SK-N-SH treated with all-trans-retinoic acid at 6 μM for 48 hours (cell line): ENCODE measurements at regions not wholly inside any gene's neighbourhood (a gene's known extent, or its start where the extent isn't known, plus 50 kb on each side); places are given as distances from the start of the nearest gene placed in this dataset.

Source experiments
- ARNTL ChIP-seq: fragments of 450-650 bp; formaldehyde crosslinking; IDR thresholded peaks from 2 replicates; pipeline ENCODE4 v1.5.0; 2020; ENCODE audit warnings: low read depth, mild to moderate bottlenecking, moderate library complexity, borderline replicate concordance
- OSR1 ChIP-seq: fragments of 250-450 bp; sonication (Bioruptor Pico); IDR thresholded peaks from 2 replicates; pipeline ENCODE4 v1.8.0; 2022; ENCODE audit warnings: moderate library complexity, mild to moderate bottlenecking, inconsistent platforms
- RARB ChIP-seq: fragments of 250-450 bp; sonication (Bioruptor Pico); IDR thresholded peaks from 2 replicates; pipeline ENCODE4 v1.8.0; 2021; ENCODE audit warnings: mild to moderate bottlenecking, moderate library complexity
- ZC3H10 ChIP-seq: fragments of 250-450 bp; sonication (Bioruptor Pico); IDR thresholded peaks from 2 replicates; pipeline ENCODE4 v1.5.1; 2021; ENCODE audit warnings: mild to moderate bottlenecking, moderate library complexity
- ZNF565 ChIP-seq: fragments of 450-650 bp; formaldehyde crosslinking; conservative IDR thresholded peaks from 2 replicates; pipeline ENCODE4 v1.5.0; 2020; ENCODE audit warnings: low read depth, mild to moderate bottlenecking, moderate library complexity

DNA sequence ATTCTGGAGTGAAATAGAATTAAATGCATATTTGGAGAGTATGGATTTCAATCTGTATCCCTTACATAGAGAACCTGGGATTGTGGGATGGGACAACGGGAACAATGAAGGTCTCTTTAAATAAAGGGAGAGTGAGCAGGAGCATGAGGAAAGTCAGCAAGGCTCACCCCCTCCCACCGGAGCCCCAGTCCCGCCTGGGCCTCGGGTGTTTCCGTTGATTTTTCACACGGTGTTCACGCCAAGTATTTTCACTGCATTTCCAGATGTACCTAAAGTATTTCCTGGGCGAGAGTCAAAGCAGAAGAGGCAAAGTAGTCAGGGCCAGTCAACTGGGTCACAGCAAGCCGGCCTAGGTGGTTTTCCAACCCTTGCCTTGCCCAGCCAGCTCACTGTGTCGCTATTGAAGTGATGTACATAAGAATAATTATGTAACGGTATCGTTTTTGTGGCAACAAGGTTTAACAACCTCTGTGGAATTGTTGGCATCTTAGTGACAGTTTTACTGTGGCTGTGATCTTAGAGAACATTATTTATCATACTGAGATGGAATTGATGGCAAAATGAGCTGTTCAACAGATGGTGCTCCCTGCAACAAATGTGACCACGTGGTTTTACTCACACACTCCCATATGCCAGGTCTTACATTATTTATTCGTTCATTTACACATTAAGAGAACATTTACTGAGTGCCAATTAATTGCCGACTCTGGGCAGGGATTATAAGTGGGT lies 177.3 kb downstream of the ADAMTS15 start:
- no peak for TF ChIP-seq OSR1 (CRISPR knock-in tag)
- TF ChIP-seq ARNTL (CRISPR knock-in tag), result no peak
- TF ChIP-seq ZC3H10 (CRISPR knock-in tag), result no peak
- TF ChIP-seq RARB (CRISPR knock-in tag), result no peak
- no peak for TF ChIP-seq ZNF565 (CRISPR knock-in tag)
